GM12873 (cell line): ENCODE measurements at regions not wholly inside any gene's neighbourhood (a gene's known extent, or its start where the extent isn't known, plus 50 kb on each side); places are given as distances from the start of the nearest gene placed in this dataset.

Experiments
- TF ChIP-seq, protein P1 (sequence below): IDR thresholded peaks from 2 replicates; pipeline ENCODE4 v1.5.1; 2012; ENCODE audit warnings: low read depth, mild to moderate bottlenecking, moderate library complexity, low read length, control low read depth; ENCODE audit not compliant: insufficient read depth; ENCODE audit errors: missing control alignments

DNA sequence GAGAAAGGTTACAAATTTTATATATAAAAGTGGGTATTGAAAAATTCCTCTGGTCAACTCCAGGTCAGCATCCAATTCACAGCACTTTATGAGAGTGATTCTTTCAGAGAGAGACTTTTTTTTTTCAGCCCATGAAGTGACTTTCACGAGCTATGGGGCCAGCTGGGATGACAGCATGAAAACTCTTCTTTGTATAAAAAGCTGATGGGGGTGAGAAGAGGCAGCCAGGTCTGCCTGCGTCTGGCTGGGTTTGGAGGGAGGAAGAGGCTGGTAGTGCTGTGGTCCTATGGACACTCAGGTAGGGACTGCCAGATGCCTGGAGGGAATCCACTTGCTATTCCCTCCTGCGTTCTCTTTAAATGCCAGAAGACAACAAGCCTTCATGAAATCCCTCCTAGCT lies 250.6 kb downstream of the UTP18 start:
- TF ChIP-seq, protein P1, sequence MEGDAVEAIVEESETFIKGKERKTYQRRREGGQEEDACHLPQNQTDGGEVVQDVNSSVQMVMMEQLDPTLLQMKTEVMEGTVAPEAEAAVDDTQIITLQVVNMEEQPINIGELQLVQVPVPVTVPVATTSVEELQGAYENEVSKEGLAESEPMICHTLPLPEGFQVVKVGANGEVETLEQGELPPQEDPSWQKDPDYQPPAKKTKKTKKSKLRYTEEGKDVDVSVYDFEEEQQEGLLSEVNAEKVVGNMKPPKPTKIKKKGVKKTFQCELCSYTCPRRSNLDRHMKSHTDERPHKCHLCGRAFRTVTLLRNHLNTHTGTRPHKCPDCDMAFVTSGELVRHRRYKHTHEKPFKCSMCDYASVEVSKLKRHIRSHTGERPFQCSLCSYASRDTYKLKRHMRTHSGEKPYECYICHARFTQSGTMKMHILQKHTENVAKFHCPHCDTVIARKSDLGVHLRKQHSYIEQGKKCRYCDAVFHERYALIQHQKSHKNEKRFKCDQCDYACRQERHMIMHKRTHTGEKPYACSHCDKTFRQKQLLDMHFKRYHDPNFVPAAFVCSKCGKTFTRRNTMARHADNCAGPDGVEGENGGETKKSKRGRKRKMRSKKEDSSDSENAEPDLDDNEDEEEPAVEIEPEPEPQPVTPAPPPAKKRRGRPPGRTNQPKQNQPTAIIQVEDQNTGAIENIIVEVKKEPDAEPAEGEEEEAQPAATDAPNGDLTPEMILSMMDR: no peak

DNA sequence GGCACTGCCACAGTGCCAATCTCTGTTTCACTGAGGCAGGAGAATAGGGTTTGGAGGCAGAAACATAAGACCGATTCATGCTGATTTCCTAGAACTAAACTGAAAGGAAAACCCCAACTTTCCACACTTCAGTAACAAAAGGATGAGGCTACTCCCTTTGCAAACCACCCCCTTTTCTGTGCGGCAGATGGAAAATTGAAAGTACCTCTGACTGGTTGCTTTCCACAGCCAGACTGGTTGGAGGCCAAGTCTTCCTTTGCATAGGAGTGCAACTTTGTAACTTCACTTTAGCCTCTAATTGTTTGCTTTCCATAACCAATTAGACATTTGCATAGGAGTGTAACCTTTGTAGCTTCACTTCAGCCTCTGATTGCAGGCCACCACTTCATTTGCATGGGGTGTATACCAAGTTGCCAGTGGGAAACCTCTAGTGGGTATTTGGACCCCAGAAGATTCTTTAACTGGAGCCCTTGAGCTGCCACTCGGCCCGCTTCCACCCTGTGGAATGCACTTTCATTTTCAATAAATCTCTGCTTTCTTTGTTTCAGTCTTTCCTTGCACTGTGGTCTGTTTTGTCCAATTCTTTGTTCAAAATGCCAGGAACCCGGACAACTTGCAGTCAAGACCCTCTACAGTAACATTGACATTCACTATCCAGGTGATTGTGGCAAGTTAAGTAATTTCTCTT lies 252.0 kb downstream of the UTP18 start:
- TF ChIP-seq, protein P1: no peak

DNA sequence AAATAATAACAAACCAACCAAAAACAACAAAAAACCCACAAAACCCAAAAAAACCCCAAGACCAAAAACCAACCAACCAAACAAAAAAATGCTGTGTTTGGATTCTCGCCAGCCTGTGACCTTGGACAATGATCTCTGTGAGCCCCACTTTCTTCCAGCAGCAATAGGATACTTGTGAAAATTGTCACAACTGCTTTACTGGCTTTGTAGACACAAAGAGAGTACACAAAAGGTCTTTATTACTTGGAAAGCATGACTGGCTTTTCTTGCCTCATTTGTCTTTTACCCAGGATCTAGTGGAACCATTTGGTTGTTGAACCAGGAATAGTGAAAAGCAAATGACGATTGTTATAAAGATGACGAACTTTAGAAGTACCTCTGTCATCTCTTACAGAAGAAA lies 256.6 kb downstream of the UTP18 start:
- TF ChIP-seq, protein P1: no peak

DNA sequence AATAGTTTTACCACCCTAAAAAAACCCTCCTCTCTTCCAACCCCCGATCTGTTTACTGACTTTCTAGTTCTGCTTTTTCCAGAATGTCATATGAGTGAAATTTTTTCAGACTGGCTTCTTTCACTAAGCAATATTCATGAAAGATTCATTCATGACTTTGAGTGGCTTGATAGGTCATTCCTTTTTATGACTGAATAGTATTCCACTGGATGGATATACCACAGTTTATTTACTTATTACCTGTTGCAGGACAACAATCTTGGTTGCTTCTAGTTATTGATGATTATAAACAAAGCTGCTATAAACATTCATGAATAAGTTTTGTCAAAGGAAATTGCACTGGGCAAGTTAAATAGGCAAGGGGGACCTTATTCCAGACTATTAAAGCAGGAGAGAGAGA lies 264.2 kb downstream of the UTP18 start:
- TF ChIP-seq, protein P1: no peak

DNA sequence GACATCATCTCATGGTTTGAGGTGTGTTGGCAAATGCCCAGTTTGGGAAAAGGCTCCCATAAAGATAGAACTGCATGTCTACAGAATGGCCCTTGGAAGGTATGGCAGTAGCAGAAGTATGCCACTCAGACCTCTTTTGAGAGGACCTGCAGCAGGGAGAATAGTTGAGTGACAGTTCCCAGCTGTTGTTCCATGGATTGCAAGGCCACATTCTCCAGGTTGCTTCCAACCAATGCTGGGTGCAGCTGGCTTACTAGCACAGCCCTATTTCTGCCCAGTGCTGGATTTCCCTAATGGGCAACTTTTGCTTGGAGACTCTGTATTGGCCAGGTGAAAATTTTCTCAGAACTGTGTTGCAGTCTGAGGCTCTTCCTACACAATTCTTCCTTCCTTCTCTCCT lies 266.2 kb downstream of the UTP18 start:
- TF ChIP-seq, protein P1: no peak

DNA sequence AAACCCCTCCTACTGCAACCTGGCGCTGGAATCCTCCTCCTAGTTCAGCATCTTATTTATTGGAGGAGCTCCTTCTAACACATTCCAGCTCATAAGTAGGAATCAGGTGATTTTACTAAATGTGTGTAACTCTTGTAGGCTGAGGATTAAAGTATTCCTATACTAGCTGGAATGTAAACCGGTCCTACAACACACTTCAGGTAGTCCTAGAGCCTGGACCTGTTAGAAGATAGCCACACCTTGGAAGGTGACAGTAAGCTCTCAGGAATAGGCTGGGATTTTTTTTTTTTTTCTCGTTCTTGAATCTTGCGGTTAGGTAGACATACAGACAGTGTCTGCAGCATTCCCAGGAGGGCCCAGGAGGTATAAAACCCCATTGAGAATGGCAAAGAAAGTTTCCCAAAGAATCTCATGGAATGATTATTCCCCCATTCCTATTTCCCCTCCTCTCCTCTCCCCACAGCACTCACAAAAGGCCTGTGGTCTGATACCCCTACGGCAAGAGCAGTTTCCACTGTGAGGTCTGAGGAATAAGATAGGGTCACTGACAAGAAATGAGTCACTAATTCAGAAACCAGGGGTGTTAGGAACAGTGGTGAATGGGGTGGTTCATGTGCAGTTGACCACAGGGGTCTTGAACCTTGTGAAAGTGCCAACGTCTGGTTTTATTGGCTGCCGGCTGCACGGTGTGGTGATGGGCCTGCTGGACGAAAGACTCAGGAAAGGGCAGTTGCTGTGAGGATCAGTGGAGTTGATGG lies 267.1 kb downstream of the UTP18 start:
- TF ChIP-seq, protein P1: no peak

DNA sequence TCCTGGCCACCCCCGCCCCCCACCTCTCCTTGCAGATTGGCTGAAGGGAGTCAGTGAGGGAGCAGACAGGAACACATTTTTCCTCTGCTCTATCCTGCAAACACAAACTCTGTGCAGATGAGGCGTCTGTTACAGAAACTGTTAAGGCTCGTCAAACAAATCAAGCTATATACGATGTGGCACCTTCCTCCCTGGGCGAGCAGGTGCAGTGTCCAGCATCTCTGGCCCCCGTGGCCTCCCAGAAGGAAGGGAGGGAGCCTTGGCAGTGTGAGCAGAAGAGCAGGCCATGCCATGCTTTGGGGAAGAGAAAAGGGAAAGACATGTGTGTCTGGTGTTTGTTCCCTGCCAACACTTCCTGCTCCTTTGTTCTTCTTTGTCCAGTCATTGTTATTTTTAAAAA lies 267.8 kb downstream of the UTP18 start:
- TF ChIP-seq, protein P1: no peak
